GM19193 (cell line): ENCODE measurements at regions not wholly inside any gene's neighbourhood (a gene's known extent, or its start where the extent isn't known, plus 50 kb on each side); places are given as distances from the start of the nearest gene placed in this dataset.

ENCODE experiments used
- POLR2A ChIP-seq: IDR thresholded peaks from 4 replicates; pipeline ENCODE4 v1.6.1; 2011; ENCODE audit not compliant: insufficient read depth, insufficient read length; ENCODE audit errors: extremely low read depth

- no peak for TF ChIP-seq POLR2A
Observed at GRCh38 chr15:62853841-62854225, 188.7 kb upstream of the TPM1 start.

GRCh38 chr15:62854420-62855084, 188.0 kb upstream of the TPM1 start:
- no peak for TF ChIP-seq POLR2A

- no peak for TF ChIP-seq POLR2A
Observed at GRCh38 chr15:62855085-62855476, 187.5 kb upstream of the TPM1 start.

GRCh38 chr15:62856466-62857246, 185.9 kb upstream of the TPM1 start:
- no peak for TF ChIP-seq POLR2A

- TF ChIP-seq POLR2A = no peak
Observed at GRCh38 chr15:62857411-62857853, 185.1 kb upstream of the TPM1 start.

GRCh38 chr15:62858343-62858742, 184.2 kb upstream of the TPM1 start:
- no peak for TF ChIP-seq POLR2A

GRCh38 chr15:62862717-62863116, 179.8 kb upstream of the TPM1 start:
- no peak for TF ChIP-seq POLR2A

- no peak for TF ChIP-seq POLR2A
Observed at GRCh38 chr15:62866366-62866765, 176.2 kb upstream of the TPM1 start.

GRCh38 chr15:62867844-62868243, 174.7 kb upstream of the TPM1 start:
- no peak for TF ChIP-seq POLR2A

GRCh38 chr15:62868507-62868906, 174.0 kb upstream of the TPM1 start:
- no peak for TF ChIP-seq POLR2A

- TF ChIP-seq POLR2A = no peak
Observed at GRCh38 chr15:62869116-62869515, 173.4 kb upstream of the TPM1 start.

- TF ChIP-seq POLR2A = no peak
Observed at GRCh38 chr15:62870216-62870615, 172.3 kb upstream of the TPM1 start.

GRCh38 chr15:62873203-62873602, 169.3 kb upstream of the TPM1 start:
- TF ChIP-seq POLR2A = no peak

GRCh38 chr15:62874064-62874463, 168.5 kb upstream of the TPM1 start:
- TF ChIP-seq POLR2A = no peak

- TF ChIP-seq POLR2A = no peak
Observed at GRCh38 chr15:62874959-62875625, 167.5 kb upstream of the TPM1 start.

- TF ChIP-seq POLR2A = no peak
Observed at GRCh38 chr15:62875626-62876021, 166.9 kb upstream of the TPM1 start.
